ENCODE measurements at regions not wholly inside any gene's neighbourhood (a gene's known extent, or its start where the extent isn't known, plus 50 kb on each side); places are given as distances from the start of the nearest gene placed in this dataset.
"Not testable (repeated sequence)": the region's sequence is repeated elsewhere in the genome, so short reads cannot be mapped to it uniquely, and the experiment has no call there.

- DNase-seq = no peak
These were observed 187.8 kb downstream of the ZNF516 start for GRCh38 chr18:76307293-76307690.

DNA sequence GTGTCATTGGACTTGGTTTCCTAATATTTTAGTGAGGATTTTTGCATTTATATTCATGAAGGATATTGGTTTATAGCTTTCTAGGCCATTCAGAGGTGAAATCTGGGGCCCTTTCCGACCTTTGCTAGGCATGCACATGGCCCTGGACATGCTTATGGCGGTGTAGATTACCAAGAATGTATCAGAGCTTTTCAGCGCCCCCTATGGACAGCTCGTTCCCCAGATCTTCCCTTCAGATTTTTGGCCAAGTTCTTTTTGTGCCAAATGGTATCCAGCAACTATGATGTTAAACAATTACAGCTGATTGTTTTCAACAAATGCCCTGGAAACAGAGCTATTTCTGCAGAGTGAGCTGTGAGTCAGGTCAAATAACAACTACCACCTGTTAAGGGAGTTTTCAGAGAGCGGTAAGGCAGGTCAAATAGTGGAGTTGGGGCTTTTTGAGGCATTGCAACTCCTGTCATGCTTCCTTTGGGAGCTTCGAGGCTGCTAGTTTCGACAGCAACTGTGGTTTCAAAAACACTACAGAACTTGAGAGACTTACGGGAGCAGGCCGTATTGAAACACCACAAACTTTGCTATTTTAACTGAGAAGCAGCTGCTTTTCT, 188.3 kb downstream of the ZNF516 start:
- DNase-seq = no peak

- DNase-seq = no peak
These were observed 209.2 kb downstream of the ZNF516 start for GRCh38 chr18:76285866-76286265.

- no peak for DNase-seq
These were observed 213.5 kb downstream of the ZNF516 start for GRCh38 chr18:76281565-76281964.

GRCh38 chr18:76277801-76278200, 217.2 kb downstream of the ZNF516 start:
- DNase-seq = no peak

GRCh38 chr18:76275727-76276313, 219.2 kb downstream of the ZNF516 start:
- DNase-seq = no peak

GRCh38 chr18:76274468-76275289, 220.4 kb downstream of the ZNF516 start:
- no peak for DNase-seq

- DNase-seq = no peak
These were observed 221.1 kb downstream of the ZNF516 start for GRCh38 chr18:76273956-76274355.

DNA sequence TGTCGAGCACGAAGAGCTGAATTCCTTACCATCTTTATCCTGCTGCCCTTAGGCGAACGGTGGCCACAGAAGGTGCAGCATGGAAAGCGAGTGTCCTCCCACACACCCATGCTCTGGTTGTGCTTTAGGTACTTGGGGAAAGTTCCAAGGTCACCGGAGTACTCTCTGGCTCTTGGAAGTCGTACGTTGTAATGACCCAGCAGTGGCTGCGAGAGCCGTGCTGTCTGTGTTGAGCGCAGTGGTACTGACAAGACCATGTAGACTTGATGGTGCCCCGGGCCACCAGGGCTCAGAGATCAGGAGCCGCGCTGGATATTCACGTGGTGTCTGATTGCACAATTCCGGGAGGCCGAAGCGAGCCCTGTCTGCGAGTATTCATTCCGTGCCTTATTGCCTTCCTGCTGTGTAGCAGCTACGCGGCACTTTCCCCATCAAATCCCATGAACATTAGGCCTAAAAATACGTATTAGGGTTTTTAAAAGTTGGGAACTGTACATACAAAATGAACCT, 222.0 kb downstream of the ZNF516 start:
- DNase-seq = no peak

DNA sequence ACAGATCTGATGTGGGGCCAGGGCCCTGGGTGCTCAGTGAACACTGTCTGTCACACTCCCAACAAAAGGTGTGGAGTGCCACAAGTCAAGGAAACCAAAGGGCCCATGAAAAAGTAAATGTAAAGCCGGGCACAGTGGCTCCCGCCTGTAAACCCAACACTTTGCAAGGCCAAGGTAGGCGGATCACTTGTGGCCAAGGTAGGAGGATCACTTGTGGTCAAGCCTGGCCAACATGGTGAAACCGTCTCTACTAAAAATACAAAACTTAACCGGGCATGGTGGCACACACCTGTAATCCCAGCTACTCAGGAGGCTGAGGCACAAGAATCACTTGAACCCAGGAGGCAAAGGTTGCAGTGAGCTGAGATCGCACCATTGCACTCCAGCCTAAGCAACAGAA, 227.6 kb downstream of the ZNF516 start:
- not testable (repeated sequence) for DNase-seq

- no peak for DNase-seq
These were observed 228.6 kb downstream of the ZNF516 start for GRCh38 chr18:76266236-76266991.

GRCh38 chr18:76265497-76266235, 229.4 kb downstream of the ZNF516 start:
- no peak for DNase-seq

- DNase-seq = no peak
These were observed 230.2 kb downstream of the ZNF516 start for GRCh38 chr18:76264876-76265250.

GRCh38 chr18:76264198-76264875, 230.7 kb downstream of the ZNF516 start:
- no peak for DNase-seq

- DNase-seq = no peak
These were observed 231.7 kb downstream of the ZNF516 start for GRCh38 chr18:76263046-76264005.

- DNase-seq = no peak
These were observed 234.0 kb downstream of the ZNF516 start for GRCh38 chr18:76260941-76261472.

- no peak for DNase-seq
These were observed 235.3 kb downstream of the ZNF516 start for GRCh38 chr18:76259711-76260110.

DNA sequence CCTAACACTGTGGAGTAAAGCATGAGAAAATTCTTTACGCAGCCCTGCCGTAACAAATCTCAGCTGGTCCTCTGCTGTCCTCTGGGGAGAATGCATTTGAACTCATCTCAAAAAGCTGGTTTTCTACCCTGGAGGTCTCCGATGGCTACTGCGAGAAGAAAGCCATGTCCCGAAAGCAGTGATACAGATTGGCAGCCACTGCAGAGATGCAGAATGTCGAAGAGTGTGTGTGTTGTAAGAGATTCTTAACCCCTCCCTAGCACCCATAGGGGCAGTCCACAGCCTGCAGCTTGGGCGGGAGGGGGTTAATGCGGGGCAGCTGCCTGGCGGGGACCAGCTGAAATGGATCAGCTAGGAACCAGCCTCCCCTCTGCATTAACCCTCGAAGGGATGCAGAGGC, 235.9 kb downstream of the ZNF516 start:
- no peak for DNase-seq

DNA sequence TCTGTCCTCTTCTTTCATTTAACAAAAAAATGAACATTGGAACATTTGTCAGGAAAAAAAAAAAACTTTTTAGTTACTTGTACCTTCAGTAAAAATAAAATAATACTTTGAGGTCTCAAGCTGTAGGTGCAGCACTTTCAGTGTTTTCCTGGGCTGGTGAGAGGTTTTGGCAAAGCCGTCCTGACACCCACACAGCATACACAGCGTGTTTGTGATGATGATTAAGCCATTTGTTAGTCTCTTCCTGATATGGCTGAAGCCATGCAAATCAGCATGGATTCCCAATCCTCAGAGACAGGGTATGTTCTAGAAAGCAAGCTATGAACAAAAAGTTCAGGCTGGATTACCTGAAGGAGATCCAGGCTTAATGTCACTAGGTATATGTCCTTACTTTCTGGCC, 236.8 kb downstream of the ZNF516 start:
- no peak for DNase-seq

- DNase-seq = no peak
These were observed 239.9 kb downstream of the ZNF516 start for GRCh38 chr18:76255070-76255683.
